ENCODE measurements at regions not wholly inside any gene's neighbourhood (a gene's known extent, or its start where the extent isn't known, plus 50 kb on each side); places are given as distances from the start of the nearest gene placed in this dataset.

DNA sequence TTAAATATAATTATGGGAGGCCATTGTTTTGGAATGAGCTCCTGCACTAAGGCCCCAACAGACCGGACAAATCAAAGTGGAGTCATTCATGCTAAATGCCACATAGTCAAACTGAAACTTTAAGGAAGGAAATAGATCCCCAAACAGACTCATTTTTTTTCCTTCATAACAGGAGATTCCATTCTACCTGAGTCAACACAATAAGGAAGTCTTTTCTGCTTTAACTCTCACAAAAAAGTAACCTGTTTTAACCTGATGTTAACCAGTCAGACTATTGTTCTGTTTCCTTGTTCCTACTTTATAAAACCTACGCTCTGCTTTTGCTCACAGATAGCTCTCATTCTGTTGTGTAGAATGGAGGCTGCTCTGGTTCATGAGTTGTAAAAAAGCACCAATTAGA is 234.9 kb downstream of the YTHDC2 start:
- no peak overlapping the region for H3K4me2 ChIP-seq (ENCODE audit: insufficient read depth, insufficient read length, low read length)
- H2BK12ac ChIP-seq (ENCODE audit: insufficient read length, low read depth, low read length), result no peak overlapping the region
- no peak overlapping the region for H3K27ac ChIP-seq (ENCODE audit: insufficient read length, low read depth, low read length)
- no peak overlapping the region for H3K14ac ChIP-seq (ENCODE audit: insufficient read depth, low read length)
- Mint-ChIP-seq H3K27me3 (ENCODE audit: low read depth) (no peaks in the 10 kb centered on the region), H3K36me3 (ENCODE audit: insufficient read depth in 1 of 3, low read depth in 3 of 3) (peaks cover 0 to 8% (median 5%) of the 10 kb centered on the region in 3 experiments; a peak in 6 of 7 replicates), H3K9me3 (peaks cover 6 to 7% of the 10 kb centered on the region in 2 experiments; a peak in 4 of 5 replicates), H3K27ac (no peak overlapping the region), H3K4me1 (peaks cover 8 to 13% of the 10 kb centered on the region in 2 experiments), H3K4me3 (no peak overlapping the region)
- H2BK15ac ChIP-seq (ENCODE audit: low read depth, low read length), result no peak overlapping the region
- no peaks in the 10 kb centered on the region for H3K4me1 ChIP-seq (ENCODE audit: insufficient read depth, low read length)
- H3K9me3 ChIP-seq (ENCODE audit: control insufficient read depth, low read depth, low read length), result no peaks in the 10 kb centered on the region
- no peaks in the 10 kb centered on the region for H4K20me1 ChIP-seq (ENCODE audit: control insufficient read depth, insufficient read depth, insufficient read length)
- H4K8ac ChIP-seq (replicated peaks; ENCODE audit: insufficient read length, low read depth, low read length), result no peak overlapping the region
- no peak overlapping the region for H2BK120ac ChIP-seq (ENCODE audit: low read depth, low read length, poor library complexity, severe bottlenecking)
- no peak overlapping the region for H3K9ac ChIP-seq (ENCODE audit: extremely low read depth, insufficient read length, low read length)
- TF ChIP-seq, protein P1, sequence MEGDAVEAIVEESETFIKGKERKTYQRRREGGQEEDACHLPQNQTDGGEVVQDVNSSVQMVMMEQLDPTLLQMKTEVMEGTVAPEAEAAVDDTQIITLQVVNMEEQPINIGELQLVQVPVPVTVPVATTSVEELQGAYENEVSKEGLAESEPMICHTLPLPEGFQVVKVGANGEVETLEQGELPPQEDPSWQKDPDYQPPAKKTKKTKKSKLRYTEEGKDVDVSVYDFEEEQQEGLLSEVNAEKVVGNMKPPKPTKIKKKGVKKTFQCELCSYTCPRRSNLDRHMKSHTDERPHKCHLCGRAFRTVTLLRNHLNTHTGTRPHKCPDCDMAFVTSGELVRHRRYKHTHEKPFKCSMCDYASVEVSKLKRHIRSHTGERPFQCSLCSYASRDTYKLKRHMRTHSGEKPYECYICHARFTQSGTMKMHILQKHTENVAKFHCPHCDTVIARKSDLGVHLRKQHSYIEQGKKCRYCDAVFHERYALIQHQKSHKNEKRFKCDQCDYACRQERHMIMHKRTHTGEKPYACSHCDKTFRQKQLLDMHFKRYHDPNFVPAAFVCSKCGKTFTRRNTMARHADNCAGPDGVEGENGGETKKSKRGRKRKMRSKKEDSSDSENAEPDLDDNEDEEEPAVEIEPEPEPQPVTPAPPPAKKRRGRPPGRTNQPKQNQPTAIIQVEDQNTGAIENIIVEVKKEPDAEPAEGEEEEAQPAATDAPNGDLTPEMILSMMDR (conservative IDR thresholded peaks at IDR 0.05), result no peak
- no peak overlapping the region for H4K91ac ChIP-seq (ENCODE audit: insufficient read length, low read depth, low read length)
- DNase-seq, result no peak
- H3K79me2 ChIP-seq (ENCODE audit: insufficient read depth, low read length), result no peaks in the 10 kb centered on the region
- H2BK5ac ChIP-seq (ENCODE audit: insufficient read length, low read length), result no peak overlapping the region
- H2AK5ac ChIP-seq (ENCODE audit: insufficient read length, low read length), result no peak overlapping the region
- no peak overlapping the region for H4K5ac ChIP-seq (ENCODE audit: insufficient read length, low read depth, low read length)
- H2AFZ ChIP-seq (ENCODE audit: low read length), result no peak overlapping the region
- H3K23ac ChIP-seq (ENCODE audit: insufficient read length, low read depth, low read length), result no peak overlapping the region
- no peak overlapping the region for H3K56ac ChIP-seq (ENCODE audit: insufficient read length, low read depth, low read length)
- no peak overlapping the region for H2BK20ac ChIP-seq (ENCODE audit: low read depth, low read length, poor library complexity, severe bottlenecking)
- no peaks in the 10 kb centered on the region for H3K23me2 ChIP-seq (ENCODE audit: insufficient read length, low read depth, low read length, poor library complexity, severe bottlenecking)
- no peaks in the 10 kb centered on the region for H3K79me1 ChIP-seq (ENCODE audit: insufficient read depth, low read depth, low read length, poor library complexity, severe bottlenecking)
- no peaks in the 10 kb centered on the region for H3K27me3 ChIP-seq (ENCODE audit: insufficient read depth, low read length)
- no peak overlapping the region for H3T11ph ChIP-seq (ENCODE audit: low read length)
- H3K4ac ChIP-seq (ENCODE audit: low read depth, low read length), result no peak overlapping the region
- H3K18ac ChIP-seq (ENCODE audit: insufficient read length, low read depth, low read length), result no peak overlapping the region
- no CpG with 5 or more reads among the region's 2 CpGs for WGBS (ENCODE audit: extremely low coverage, insufficient read length, low lambda C conversion rate)
